ENCODE measurements at regions not wholly inside any gene's neighbourhood (a gene's known extent, or its start where the extent isn't known, plus 50 kb on each side); places are given as distances from the start of the nearest gene placed in this dataset.

- TF ChIP-seq CTCF (conservative IDR thresholded peaks at IDR 0.05; ENCODE audit: low read depth in 2 of 2) (no peak), REST (IDR thresholded peaks at IDR 0.05; ENCODE audit: unreplicated experiment) (no peak), EZH2phosphoT487 (IDR thresholded peaks at IDR 0.05; ENCODE audit: unreplicated experiment) (no peak), CREB1 (CRISPR knock-in tag; IDR thresholded peaks at IDR 0.05; ENCODE audit: low read depth) (no peak), POLR2AphosphoS5 (IDR thresholded peaks at IDR 0.05; ENCODE audit: low read depth) (no peak), ZNF114 (CRISPR knock-in tag; IDR thresholded peaks at IDR 0.05) (no peak), STAT1 (IDR thresholded peaks at IDR 0.05; ENCODE audit: unreplicated experiment) (no peak), EZH2 (IDR thresholded peaks at IDR 0.05; ENCODE audit: low read depth, unreplicated experiment) (no peak), JUNB (IDR thresholded peaks at IDR 0.05; ENCODE audit: unreplicated experiment) (no peak), ZNF462 (CRISPR knock-in tag; IDR thresholded peaks at IDR 0.05) (no peak), ETS1 (IDR thresholded peaks at IDR 0.05) (no peak), NANOG (IDR thresholded peaks at IDR 0.05; ENCODE audit: borderline replicate concordance) (no peak), ZNF331 (CRISPR knock-in tag; IDR thresholded peaks at IDR 0.05; ENCODE audit: low read depth) (no peak)
Measured at GRCh38 chr11:25317216-25317615, 820.4 kb downstream of the LUZP2 start.

Measured in GM23338 (cell line).